Neural cell (in vitro differentiated cells): ENCODE measurements at regions not wholly inside any gene's neighbourhood (a gene's known extent, or its start where the extent isn't known, plus 50 kb on each side); places are given as distances from the start of the nearest gene placed in this dataset.

Experiments
- MXI1 ChIP-seq: fragments of 450-650 bp; conservative IDR thresholded peaks from 2 replicates; pipeline ENCODE4 v1.6.1; 2014; ENCODE audit warnings: antibody characterized with exemption, mild to moderate bottlenecking; ENCODE audit not compliant: poor library complexity, severe bottlenecking
- POLR2AphosphoS5 ChIP-seq: IDR thresholded peaks from 2 replicates; pipeline ENCODE4 v1.6.1; 2012

DNA sequence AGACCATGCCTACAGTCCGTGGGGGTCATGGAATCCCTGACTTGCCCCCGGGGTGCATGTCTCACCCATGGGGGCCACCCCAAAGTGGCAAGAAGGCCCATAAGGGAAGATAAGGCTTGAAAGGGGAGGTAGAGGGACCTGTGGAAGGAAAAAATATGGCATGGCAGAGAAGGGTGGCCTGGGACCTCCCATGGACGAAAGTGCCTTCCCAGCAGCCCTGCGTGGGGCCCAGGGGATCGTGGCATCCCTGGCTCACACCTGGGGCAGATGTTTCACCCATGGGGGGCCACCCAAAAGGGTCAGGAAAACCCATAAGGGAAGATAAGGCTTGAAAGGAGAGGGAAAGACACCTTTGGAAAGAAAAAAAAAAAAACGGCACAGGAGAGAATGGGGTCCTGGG is 264.6 kb downstream of the ALG10 start:
- TF ChIP-seq MXI1 (no peak), POLR2AphosphoS5 (no peak)
